Fibroblast of pulmonary artery (primary cell): ENCODE measurements at regions not wholly inside any gene's neighbourhood (a gene's known extent, or its start where the extent isn't known, plus 50 kb on each side); places are given as distances from the start of the nearest gene placed in this dataset.
A peak's percentile ranks its signal among the peaks of the same experiment; 100 is the strongest.

Experiments used
- DNase-seq: peaks from one replicate; pipeline ENCODE4 v3.0.0-alpha.2; 2010; ENCODE audit warnings: low read depth
- H3K4me3 ChIP-seq: replicated peaks from 2 replicates; pipeline ENCODE4 v1.5.1; 2011; ENCODE audit warnings: low read depth, mild to moderate bottlenecking, control low read depth, low read length, moderate library complexity
- TF ChIP-seq, protein P1 (sequence below): IDR thresholded peaks from 2 replicates; pipeline ENCODE4 v1.5.1; 2011; ENCODE audit warnings: mild to moderate bottlenecking, control low read depth, low read length, inconsistent platforms; ENCODE audit errors: missing control alignments

DNA sequence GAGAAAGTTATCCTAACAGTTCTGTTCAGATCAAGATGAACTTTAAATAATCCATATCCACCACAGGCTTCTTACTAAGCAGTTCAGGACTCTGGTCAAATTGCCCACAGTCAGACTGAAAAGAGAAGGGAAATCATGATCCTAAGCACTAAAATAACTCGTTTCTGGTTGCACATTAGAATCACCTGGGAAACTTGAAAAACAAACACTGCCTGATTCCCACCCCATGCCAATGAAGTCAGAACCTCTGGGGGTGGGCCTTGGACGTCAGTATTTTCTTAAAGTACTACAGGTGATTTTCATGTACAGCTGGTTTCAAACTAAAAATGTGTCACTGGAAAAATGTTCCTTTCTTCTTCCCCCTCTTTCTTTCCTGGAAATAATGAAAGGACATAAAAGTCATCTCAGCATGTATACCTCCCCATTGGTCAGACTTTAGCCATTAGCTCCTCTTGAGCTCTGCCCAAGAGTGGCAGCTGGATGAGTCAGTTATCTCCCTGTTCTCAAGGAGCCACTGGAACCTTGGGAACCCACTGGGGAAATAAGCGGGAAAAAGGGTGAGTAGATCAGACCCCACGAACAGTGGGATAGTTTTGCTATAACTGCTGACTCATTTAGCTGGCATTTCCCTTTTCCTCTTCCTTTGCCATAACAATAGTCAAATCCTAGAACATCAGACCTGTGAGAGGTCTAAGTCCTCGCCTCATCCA is 75.3 kb upstream of the IL6 start:
- TF ChIP-seq, protein P1, sequence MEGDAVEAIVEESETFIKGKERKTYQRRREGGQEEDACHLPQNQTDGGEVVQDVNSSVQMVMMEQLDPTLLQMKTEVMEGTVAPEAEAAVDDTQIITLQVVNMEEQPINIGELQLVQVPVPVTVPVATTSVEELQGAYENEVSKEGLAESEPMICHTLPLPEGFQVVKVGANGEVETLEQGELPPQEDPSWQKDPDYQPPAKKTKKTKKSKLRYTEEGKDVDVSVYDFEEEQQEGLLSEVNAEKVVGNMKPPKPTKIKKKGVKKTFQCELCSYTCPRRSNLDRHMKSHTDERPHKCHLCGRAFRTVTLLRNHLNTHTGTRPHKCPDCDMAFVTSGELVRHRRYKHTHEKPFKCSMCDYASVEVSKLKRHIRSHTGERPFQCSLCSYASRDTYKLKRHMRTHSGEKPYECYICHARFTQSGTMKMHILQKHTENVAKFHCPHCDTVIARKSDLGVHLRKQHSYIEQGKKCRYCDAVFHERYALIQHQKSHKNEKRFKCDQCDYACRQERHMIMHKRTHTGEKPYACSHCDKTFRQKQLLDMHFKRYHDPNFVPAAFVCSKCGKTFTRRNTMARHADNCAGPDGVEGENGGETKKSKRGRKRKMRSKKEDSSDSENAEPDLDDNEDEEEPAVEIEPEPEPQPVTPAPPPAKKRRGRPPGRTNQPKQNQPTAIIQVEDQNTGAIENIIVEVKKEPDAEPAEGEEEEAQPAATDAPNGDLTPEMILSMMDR = no peak
- H3K4me3 ChIP-seq = no peak overlapping the region
- peak; percentile 87 for DNase-seq

DNA sequence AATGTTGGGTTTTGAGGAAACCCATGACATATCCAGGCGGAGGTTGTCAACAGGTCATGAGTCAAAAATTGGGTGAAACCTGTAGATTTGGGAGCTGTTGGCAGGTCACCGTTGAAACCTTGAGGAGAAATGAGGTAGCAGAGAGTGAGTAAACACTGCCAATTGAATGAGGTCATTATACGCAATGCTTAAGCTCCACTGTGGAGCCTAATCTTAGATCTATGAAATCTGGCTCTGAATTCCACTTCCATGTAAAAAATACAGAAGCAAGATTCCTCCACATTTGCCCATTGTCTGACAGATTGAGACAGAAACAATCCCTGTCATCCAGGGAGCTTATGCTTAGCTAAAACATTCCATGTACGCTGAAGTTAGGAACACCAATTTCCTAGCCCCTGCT is 76.0 kb upstream of the IL6 start:
- TF ChIP-seq, protein P1 = no peak
- peak; percentile 62 for DNase-seq

DNA sequence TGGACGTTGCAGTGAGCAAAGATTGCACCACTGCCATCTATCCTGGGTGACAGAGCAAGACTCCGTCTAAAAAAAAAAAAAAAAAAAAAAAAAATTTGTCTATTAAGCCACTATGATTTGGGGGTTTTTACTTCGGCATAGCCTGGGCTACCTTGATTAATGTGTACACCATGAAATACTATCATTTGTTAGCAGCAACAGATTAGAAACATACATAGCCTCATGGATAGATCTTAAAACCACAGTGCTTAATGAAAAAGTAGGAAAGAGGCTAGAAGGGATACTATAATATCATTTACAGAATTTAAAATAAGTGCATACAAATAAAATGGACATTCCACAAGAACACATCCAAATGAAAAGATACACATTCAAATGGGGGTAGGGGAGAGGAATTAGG is 77.3 kb upstream of the IL6 start:
- H3K4me3 ChIP-seq = no peak overlapping the region
- DNase-seq = no peak
- TF ChIP-seq, protein P1 = no peak

More for the DNA sequence above, 76.0 kb upstream of the IL6 start:
- H3K4me3 ChIP-seq = no peak overlapping the region

DNA sequence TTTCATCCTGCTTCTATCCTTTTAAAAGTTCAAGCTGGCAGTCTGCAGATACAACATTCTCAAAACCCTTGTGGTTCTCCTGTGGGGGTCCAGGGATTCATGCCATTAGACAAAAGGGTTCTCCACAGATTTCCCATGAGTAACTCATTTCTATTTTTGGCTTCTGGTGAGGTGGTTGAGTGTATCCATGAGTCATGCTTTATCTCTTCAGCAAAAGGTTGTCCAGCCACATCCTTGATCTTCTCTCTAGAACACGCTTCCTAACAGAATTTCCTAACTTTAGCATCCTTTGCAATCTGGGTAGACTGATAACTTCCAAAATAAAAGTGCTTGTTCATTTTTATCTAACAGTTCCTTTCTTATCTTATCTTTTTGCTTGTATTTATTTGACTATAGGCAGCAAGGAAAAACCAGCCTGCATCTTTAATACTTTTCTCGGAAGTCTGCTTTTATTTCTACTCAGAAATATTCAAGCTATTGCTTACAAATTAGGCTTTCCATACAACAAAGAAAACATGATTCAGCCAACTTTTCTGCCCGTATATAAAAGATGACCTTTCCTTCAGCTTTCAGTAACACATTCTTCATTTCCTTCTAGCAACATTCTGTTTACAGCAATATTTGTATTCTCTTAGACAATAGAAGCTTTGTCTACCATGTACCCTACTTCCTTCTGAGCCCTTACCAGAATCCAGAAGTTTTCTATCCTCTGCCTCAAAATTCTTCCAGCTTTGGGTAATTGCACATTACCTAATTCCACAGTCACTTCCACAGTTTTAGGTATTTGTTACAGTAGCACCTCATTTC is 79.3 kb upstream of the IL6 start:
- TF ChIP-seq, protein P1 = no peak
- peak; percentile 95 for DNase-seq
- H3K4me3 ChIP-seq = no peak overlapping the region

DNA sequence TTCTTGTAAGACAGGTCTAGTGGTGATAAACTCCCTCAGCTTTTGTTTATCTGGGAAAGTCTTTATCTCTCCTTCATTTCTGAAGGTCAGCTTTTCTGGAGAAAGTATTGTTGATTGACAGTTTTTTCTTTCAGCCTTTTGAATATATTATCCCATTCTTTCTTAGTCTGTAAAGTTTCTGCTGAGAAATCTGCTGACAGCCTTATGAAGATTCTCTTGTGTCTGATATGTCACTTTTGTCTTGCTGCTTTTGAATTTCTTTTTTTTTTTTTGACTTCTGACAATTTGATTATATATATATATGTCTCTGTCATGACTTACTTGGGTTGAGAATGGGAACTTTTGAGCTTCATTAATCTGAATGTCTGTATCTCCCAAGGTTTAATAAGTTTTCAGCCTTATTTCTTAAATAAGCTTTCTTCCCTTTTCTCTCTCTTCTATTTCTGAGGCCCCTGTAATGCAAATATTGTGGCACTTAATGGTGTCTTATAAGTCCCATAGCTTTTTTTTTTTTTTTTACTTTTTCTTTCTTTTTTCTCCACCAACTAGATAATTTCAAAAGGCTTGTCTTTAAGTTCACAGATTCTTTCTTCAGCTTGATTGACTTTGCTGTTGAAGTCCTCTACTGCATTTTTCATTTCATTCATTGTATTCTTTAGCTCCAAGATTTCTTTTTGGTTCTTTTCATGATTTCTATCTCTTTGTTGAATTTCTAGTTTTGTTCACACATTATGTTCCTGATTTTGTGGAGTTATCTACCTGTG is 81.4 kb upstream of the IL6 start:
- H3K4me3 ChIP-seq = no peak overlapping the region
- TF ChIP-seq, protein P1 = no peak
- no peak for DNase-seq

DNA sequence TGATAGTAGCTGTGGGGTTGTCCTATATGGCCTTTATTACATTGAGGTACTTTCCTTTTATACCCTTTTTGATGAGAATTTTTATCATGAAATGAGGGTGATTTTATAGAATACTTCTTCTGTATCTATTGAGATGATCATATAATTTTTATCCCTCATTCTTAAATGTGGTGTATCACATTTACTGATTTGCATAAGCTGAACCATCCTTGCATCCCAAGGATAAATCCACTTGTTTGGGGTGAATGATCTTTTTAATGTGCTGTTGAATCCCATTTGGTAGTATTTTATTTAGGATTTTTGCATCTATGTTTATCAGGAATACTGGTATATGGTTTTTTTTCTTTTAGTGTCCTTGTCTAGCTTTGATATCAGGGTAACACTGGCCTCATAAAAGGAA is 84.5 kb upstream of the IL6 start:
- TF ChIP-seq, protein P1 = no peak
- no peak for DNase-seq
- H3K4me3 ChIP-seq = no peak overlapping the region
